ENCODE measurements at regions not wholly inside any gene's neighbourhood (a gene's known extent, or its start where the extent isn't known, plus 50 kb on each side); places are given as distances from the start of the nearest gene placed in this dataset.

DNA sequence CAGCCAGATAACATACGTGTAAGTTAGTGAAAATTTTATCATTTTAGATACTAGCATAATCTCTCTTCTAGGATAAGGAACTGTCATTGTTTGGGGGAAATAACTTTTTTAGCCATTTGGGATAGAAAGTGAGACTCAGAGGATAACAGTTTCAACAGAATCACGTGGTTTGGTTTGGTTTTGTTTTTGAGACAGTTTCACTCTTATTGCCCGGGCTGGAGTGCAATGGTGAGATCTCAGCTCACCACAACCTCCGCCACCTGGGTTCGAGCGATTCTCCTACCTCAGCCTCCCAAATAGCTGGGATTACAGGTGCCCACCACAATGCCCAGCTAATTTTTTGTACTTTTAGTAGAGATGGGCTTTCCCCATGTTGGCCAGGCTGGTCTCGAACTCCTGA is 323.2 kb upstream of the MEIS1 start:
- no peak for TF ChIP-seq CEBPB (IDR thresholded peaks at IDR 0.05)
- TF ChIP-seq NFIC (IDR thresholded peaks at IDR 0.05), result no peak
- TF ChIP-seq RAD21 (IDR thresholded peaks at IDR 0.05; ENCODE audit: low read depth), result no peak
- TF ChIP-seq EP300 (IDR thresholded peaks at IDR 0.05; ENCODE audit: borderline replicate concordance), result no peak
- TF ChIP-seq YY1 (IDR thresholded peaks at IDR 0.05; ENCODE audit: low read depth), result no peak
- TF ChIP-seq, protein P1, sequence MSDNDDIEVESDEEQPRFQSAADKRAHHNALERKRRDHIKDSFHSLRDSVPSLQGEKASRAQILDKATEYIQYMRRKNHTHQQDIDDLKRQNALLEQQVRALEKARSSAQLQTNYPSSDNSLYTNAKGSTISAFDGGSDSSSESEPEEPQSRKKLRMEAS (IDR thresholded peaks at IDR 0.05), result no peak
- TF ChIP-seq, protein P2, sequence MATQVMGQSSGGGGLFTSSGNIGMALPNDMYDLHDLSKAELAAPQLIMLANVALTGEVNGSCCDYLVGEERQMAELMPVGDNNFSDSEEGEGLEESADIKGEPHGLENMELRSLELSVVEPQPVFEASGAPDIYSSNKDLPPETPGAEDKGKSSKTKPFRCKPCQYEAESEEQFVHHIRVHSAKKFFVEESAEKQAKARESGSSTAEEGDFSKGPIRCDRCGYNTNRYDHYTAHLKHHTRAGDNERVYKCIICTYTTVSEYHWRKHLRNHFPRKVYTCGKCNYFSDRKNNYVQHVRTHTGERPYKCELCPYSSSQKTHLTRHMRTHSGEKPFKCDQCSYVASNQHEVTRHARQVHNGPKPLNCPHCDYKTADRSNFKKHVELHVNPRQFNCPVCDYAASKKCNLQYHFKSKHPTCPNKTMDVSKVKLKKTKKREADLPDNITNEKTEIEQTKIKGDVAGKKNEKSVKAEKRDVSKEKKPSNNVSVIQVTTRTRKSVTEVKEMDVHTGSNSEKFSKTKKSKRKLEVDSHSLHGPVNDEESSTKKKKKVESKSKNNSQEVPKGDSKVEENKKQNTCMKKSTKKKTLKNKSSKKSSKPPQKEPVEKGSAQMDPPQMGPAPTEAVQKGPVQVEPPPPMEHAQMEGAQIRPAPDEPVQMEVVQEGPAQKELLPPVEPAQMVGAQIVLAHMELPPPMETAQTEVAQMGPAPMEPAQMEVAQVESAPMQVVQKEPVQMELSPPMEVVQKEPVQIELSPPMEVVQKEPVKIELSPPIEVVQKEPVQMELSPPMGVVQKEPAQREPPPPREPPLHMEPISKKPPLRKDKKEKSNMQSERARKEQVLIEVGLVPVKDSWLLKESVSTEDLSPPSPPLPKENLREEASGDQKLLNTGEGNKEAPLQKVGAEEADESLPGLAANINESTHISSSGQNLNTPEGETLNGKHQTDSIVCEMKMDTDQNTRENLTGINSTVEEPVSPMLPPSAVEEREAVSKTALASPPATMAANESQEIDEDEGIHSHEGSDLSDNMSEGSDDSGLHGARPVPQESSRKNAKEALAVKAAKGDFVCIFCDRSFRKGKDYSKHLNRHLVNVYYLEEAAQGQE (IDR thresholded peaks at IDR 0.05; ENCODE audit: low read depth), result no peak
- no peak for TF ChIP-seq ZBTB7A (IDR thresholded peaks at IDR 0.05; ENCODE audit: low read depth)
- TF ChIP-seq CREB1 (IDR thresholded peaks at IDR 0.05; ENCODE audit: low read depth), result no peak
- no peak for TF ChIP-seq FOXM1 (IDR thresholded peaks at IDR 0.05; ENCODE audit: borderline replicate concordance, low read depth)
- TF ChIP-seq, protein P3, sequence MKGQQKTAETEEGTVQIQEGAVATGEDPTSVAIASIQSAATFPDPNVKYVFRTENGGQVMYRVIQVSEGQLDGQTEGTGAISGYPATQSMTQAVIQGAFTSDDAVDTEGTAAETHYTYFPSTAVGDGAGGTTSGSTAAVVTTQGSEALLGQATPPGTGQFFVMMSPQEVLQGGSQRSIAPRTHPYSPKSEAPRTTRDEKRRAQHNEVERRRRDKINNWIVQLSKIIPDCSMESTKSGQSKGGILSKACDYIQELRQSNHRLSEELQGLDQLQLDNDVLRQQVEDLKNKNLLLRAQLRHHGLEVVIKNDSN (IDR thresholded peaks at IDR 0.05), result no peak
